Gastroesophageal sphincter (tissue), 4 donors: ENCODE measurements at regions not wholly inside any gene's neighbourhood (a gene's known extent, or its start where the extent isn't known, plus 50 kb on each side); places are given as distances from the start of the nearest gene placed in this dataset.

Experiments
- ATAC-seq: fragments of 150-250 bp; one replicate; pipeline ENCODE4 v1.9.1; 2016; ENCODE audit warnings: mild to moderate bottlenecking, moderate library complexity
- H3K27ac ChIP-seq, 4 donors: fragments of 200-600 bp; sonication (generic) in 3 of 4; 1 replicate in 3 of 4; 2 replicates in 1 of 4; pipeline ENCODE4 v1.5.1; 2016 to 2019
- H3K27me3 ChIP-seq: fragments of 200-600 bp; sonication (generic); one replicate; pipeline ENCODE4 v1.5.1; 2019
- H3K36me3 ChIP-seq, 2 donors: fragments of 200-600 bp; sonication (generic); one replicate each; pipeline ENCODE4 v1.5.1; 2019; ENCODE audit warnings: control low read depth in 1 of 2
- H3K4me1 ChIP-seq, 3 donors: fragments of 200-600 bp; sonication (generic); 1 replicate in 2 of 3; 2 replicates in 1 of 3; pipeline ENCODE4 v1.5.1; 2016 to 2019; ENCODE audit warnings: control low read depth in 2 of 3
- H3K4me3 ChIP-seq, 2 donors: fragments of 200-600 bp; sonication (generic); one replicate each; pipeline ENCODE4 v1.5.1; 2019; ENCODE audit warnings: mild to moderate bottlenecking in 1 of 2, moderate library complexity in 1 of 2
- H3K9me3 ChIP-seq, 3 donors: fragments of 200-600 bp; sonication (generic); one replicate each; pipeline ENCODE4 v1.5.1; 2017 to 2019; ENCODE audit warnings: control low read depth in 2 of 3
- CTCF ChIP-seq, 4 experiments: fragments of 200-600 bp in 2 of 4; fragments of 450-650 bp in 2 of 4; sonication (generic) in 1 of 4; IDR thresholded peaks; one replicate each; pipeline ENCODE4 v1.5.1; 2017 to 2019; ENCODE audit warnings: antibody characterized with exemption in 4 of 4, mild to moderate bottlenecking in 2 of 4, moderate library complexity in 2 of 4
- EP300 ChIP-seq: sonication (generic); formaldehyde crosslinking; IDR thresholded peaks from one replicate; pipeline ENCODE4 v1.6.1; 2017; ENCODE audit warnings: antibody characterized with exemption, mild to moderate bottlenecking
- POLR2A ChIP-seq, 2 donors: fragments of 450-650 bp; IDR thresholded peaks; one replicate each; pipeline ENCODE4 v1.6.1; 2017; ENCODE audit warnings: antibody characterized with exemption in 2 of 2, mild to moderate bottlenecking in 2 of 2, moderate library complexity in 1 of 2
- POLR2AphosphoS5 ChIP-seq: sonication (generic); formaldehyde crosslinking; IDR thresholded peaks from one replicate; pipeline ENCODE4 v1.6.1; 2017; ENCODE audit warnings: antibody characterized with exemption
- WGBS, 2 donors: methylation state at CpG; one replicate each; pipeline ENCODE4 v1.1.5; 2018; ENCODE audit warnings: low coverage in 1 of 2; 5-methylcytosine and 5-hydroxymethylcytosine counted together

GRCh38 chr22:47627556-47628253, 865.3 kb downstream of the TBC1D22A start:
- Histone ChIP-seq H3K4me1 (peaks cover 0 to 7% (median 0%) of the 10 kb centered on the region in 3 donors), H3K4me3 (no peak overlapping the region), H3K36me3 (no peaks in the 10 kb centered on the region), H3K27ac (no peak overlapping the region), H3K27me3 (peaks cover 59% of the 10 kb centered on the region), H3K9me3 (no peaks in the 10 kb centered on the region)
- ATAC-seq: no peak
- 54 to 55% methylated on average over 4 to 16 of the region's 17 CpGs for WGBS, 2 donors
- no peak for TF ChIP-seq CTCF (IDR thresholded peaks at IDR 0.05)

- Histone ChIP-seq H3K9me3 (no peaks in the 10 kb centered on the region), H3K27me3 (peaks cover 68% of the 10 kb centered on the region), H3K4me3 (no peak overlapping the region), H3K4me1 (peaks cover 0 to 7% (median 0%) of the 10 kb centered on the region in 3 donors), H3K27ac (no peak overlapping the region), H3K36me3 (no peaks in the 10 kb centered on the region)
- TF ChIP-seq POLR2AphosphoS5: no peak
- TF ChIP-seq EP300: no peak
- no peak for TF ChIP-seq CTCF (IDR thresholded peaks at IDR 0.05)
- TF ChIP-seq POLR2A (IDR thresholded peaks at IDR 0.05): no peak
- no peak for ATAC-seq
- 81 to 86% methylated on average over 4 to 5 of the region's 15 CpGs for WGBS, 2 donors
Observed at GRCh38 chr22:47626428-47627390, 864.3 kb downstream of the TBC1D22A start.

GRCh38 chr22:47625531-47626427, 863.3 kb downstream of the TBC1D22A start:
- Histone ChIP-seq H3K4me3 (no peak overlapping the region), H3K27me3 (peaks cover 75% of the 10 kb centered on the region), H3K9me3 (no peaks in the 10 kb centered on the region), H3K36me3 (no peaks in the 10 kb centered on the region), H3K27ac (no peak overlapping the region), H3K4me1 (peaks cover 0 to 7% (median 0%) of the 10 kb centered on the region in 3 donors)
- no peak for ATAC-seq
- TF ChIP-seq CTCF (IDR thresholded peaks at IDR 0.05): no peak
- WGBS, 2 donors: 77 to 96% methylated on average over 5 to 12 of the region's 30 CpGs

- Histone ChIP-seq H3K27ac (no peak overlapping the region), H3K4me1 (peaks cover 0 to 7% (median 0%) of the 10 kb centered on the region in 3 donors), H3K36me3 (no peaks in the 10 kb centered on the region), H3K4me3 (no peak overlapping the region), H3K9me3 (no peaks in the 10 kb centered on the region), H3K27me3 (peaks cover 76% of the 10 kb centered on the region)
- no peak for ATAC-seq
- TF ChIP-seq EP300 (no peak), CTCF (IDR thresholded peaks at IDR 0.05) (no peak), POLR2AphosphoS5 (no peak), POLR2A (IDR thresholded peaks at IDR 0.05) (no peak)
- WGBS, 2 donors: 100% methylated on average over 2 of the region's 13 CpGs; no CpG with 5 or more reads in 1 of the 2 donors
Observed at GRCh38 chr22:47625013-47625385, 862.5 kb downstream of the TBC1D22A start.
